Activated naive CD4-positive, alpha-beta T cell treated with anti-CD3 and anti-CD28 coated beads, Interleukin-2, amount 10 ng/mL, durations not matched to agents 7 days and 5 days (primary cell): ENCODE measurements at regions not wholly inside any gene's neighbourhood (a gene's known extent, or its start where the extent isn't known, plus 50 kb on each side); places are given as distances from the start of the nearest gene placed in this dataset.

Experiments used
- CTCF ChIA-PET: fragments of 350-600 bp; sonication (Branson Sonifier 250); formaldehyde crosslinking; loops from one replicate; lab custom pipeline; 2021; ENCODE audit warnings: antibody characterized with exemption; lab: Charles Lee
- DNase-seq: peaks from one replicate; pipeline ENCODE4 v3.0.0-alpha.2; 2020
- H3K27ac Mint-ChIP-seq: one replicate; pipeline ENCODE4 v1.8.0; 2021; ENCODE audit warnings: mild to moderate bottlenecking, moderate library complexity, mixed read lengths
- H3K27me3 Mint-ChIP-seq: one replicate; pipeline ENCODE4 v1.8.0; 2021; ENCODE audit warnings: mild to moderate bottlenecking, mixed read lengths
- H3K36me3 Mint-ChIP-seq: one replicate; pipeline ENCODE4 v1.8.0; 2021; ENCODE audit warnings: mixed read lengths
- H3K4me1 Mint-ChIP-seq: one replicate; pipeline ENCODE4 v1.8.0; 2021; ENCODE audit warnings: mixed read lengths
- H3K4me3 Mint-ChIP-seq: one replicate; pipeline ENCODE4 v1.8.0; 2021; ENCODE audit warnings: mild to moderate bottlenecking, moderate library complexity, mixed read lengths
- H3K9me3 Mint-ChIP-seq: one replicate; pipeline ENCODE4 v1.8.0; 2021; ENCODE audit warnings: mixed read lengths

DNA sequence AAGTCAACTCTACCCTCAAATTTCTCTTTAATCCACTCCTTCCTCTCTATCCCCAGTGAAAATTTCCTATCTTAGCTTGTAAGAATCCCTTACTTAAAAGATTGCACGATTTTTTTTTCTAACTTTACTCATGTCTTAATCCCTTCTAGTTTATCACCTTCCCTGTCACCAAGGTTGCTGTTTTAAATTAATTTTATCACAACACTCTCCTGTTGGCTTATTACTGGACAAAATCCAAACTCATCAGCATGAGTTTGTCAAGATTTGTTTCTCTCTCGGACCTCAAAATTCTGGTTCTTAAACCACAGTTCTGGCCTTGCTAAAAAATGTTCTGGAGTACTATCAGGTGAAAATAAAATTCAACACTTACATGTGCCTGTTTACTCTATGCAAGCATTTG is 959.1 kb upstream of the SLC10A2 start:
- H3K4me1 Mint-ChIP-seq, result no peaks in the 10 kb centered on the region
- no peak overlapping the region for H3K27ac Mint-ChIP-seq
- CTCF ChIA-PET, result no interaction called here
- no peak overlapping the region for H3K4me3 Mint-ChIP-seq
- DNase-seq, result no peak
- no peaks in the 10 kb centered on the region for H3K9me3 Mint-ChIP-seq
- H3K27me3 Mint-ChIP-seq, result no peaks in the 10 kb centered on the region
- H3K36me3 Mint-ChIP-seq, result no peaks in the 10 kb centered on the region

GRCh38 chr13:104024416-104025170 is 958.4 kb upstream of the SLC10A2 start:
- no peaks in the 10 kb centered on the region for H3K4me1 Mint-ChIP-seq
- no peaks in the 10 kb centered on the region for H3K36me3 Mint-ChIP-seq
- H3K27me3 Mint-ChIP-seq, result no peaks in the 10 kb centered on the region
- no peak overlapping the region for H3K27ac Mint-ChIP-seq
- no peaks in the 10 kb centered on the region for H3K9me3 Mint-ChIP-seq
- CTCF ChIA-PET, result no interaction called here
- DNase-seq, result no peak
- no peak overlapping the region for H3K4me3 Mint-ChIP-seq

- CTCF ChIA-PET, result no interaction called here
- no peaks in the 10 kb centered on the region for H3K27me3 Mint-ChIP-seq
- no peak for DNase-seq
- peaks cover 3% of the 10 kb centered on the region for H3K9me3 Mint-ChIP-seq
- no peak overlapping the region for H3K27ac Mint-ChIP-seq
- no peaks in the 10 kb centered on the region for H3K36me3 Mint-ChIP-seq
- H3K4me3 Mint-ChIP-seq, result no peak overlapping the region
- no peaks in the 10 kb centered on the region for H3K4me1 Mint-ChIP-seq
These were observed 955.7 kb upstream of the SLC10A2 start for GRCh38 chr13:104021806-104022397.

DNA sequence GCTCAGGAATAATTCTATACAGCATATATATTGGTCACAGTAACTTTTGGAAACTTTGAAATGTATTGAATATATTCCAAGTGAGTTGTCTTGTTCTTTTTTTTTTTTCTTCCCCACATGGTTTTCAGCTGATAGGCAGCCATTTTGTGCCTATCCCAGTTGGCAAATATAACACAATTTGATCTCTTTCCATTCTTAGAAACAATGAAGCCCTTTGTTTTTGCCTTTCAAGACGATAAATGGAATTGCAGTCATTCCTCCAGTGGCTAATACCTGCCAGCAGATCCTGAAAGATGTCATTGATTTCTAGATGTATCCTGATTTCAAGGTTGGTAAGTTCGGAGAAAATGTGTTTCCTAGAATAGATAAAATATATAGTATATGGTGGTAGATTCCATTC is 951.1 kb upstream of the SLC10A2 start:
- CTCF ChIA-PET, result no interaction called here
- no peaks in the 10 kb centered on the region for H3K27me3 Mint-ChIP-seq
- peaks cover 5% of the 10 kb centered on the region for H3K9me3 Mint-ChIP-seq
- DNase-seq, result no peak
- no peaks in the 10 kb centered on the region for H3K36me3 Mint-ChIP-seq
- H3K4me3 Mint-ChIP-seq, result no peak overlapping the region
- H3K4me1 Mint-ChIP-seq, result no peaks in the 10 kb centered on the region
- H3K27ac Mint-ChIP-seq, result no peak overlapping the region

- Mint-ChIP-seq H3K27me3 (no peaks in the 10 kb centered on the region), H3K36me3 (no peaks in the 10 kb centered on the region), H3K4me1 (no peaks in the 10 kb centered on the region), H3K9me3 (peaks cover 7% of the 10 kb centered on the region), H3K4me3 (no peak overlapping the region), H3K27ac (no peak overlapping the region)
- DNase-seq, result no peak
- CTCF ChIA-PET, result no interaction called here
These were observed 949.6 kb upstream of the SLC10A2 start for GRCh38 chr13:104015646-104016396.

DNA sequence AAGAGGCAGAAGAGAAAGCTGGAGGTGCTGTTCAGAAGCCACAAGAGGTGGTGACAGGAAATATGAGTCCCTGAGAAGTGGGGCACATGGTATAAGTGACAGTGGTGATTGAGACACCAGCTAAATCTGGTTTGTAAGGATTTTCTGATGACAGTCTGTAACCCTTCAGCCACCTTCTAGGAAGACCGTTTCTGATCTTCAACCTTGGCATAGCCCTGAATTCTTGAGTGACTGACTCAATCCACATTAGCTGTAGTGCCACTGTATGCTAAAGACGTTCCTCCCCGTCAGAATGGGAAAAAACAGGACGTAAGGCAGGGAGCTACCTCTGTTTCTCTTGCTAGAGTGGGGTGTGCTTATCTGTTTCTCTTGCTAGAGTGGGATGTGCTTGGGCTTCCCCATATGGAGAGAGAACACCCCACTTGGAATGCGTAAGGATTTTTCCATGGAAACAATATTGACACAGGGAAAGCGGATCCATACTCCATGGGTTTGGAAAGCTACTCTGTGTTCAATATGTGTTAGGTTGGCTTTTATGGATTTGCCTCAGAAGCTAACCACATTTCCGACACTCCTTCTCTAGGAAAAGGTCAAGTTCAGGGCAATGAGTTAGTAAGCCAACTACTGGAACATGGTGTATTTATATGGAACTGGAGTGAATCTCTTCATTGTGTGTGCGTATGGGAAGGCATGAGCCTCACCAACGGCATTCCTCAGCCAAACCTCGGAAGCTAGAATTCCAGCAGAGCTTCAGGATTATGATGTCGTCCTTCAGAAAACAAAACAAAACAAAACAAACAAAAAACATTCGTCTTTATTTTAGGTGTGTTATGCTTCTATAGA is 948.8 kb upstream of the SLC10A2 start:
- H3K36me3 Mint-ChIP-seq, result no peaks in the 10 kb centered on the region
- no peak overlapping the region for H3K4me3 Mint-ChIP-seq
- H3K27me3 Mint-ChIP-seq, result no peaks in the 10 kb centered on the region
- no peaks in the 10 kb centered on the region for H3K4me1 Mint-ChIP-seq
- peaks cover 7% of the 10 kb centered on the region for H3K9me3 Mint-ChIP-seq
- no peak overlapping the region for H3K27ac Mint-ChIP-seq
- no peak for DNase-seq
- CTCF ChIA-PET, result interaction anchor here (0.8 kb wide), 1 partner anchor 1222 kb away, joined by 3 read pairs; no protein-coding TSS in a partner anchor

GRCh38 chr13:104011505-104012241 is 945.5 kb upstream of the SLC10A2 start:
- Mint-ChIP-seq H3K9me3 (peaks cover 5% of the 10 kb centered on the region), H3K4me3 (no peak overlapping the region), H3K27ac (no peak overlapping the region), H3K36me3 (no peaks in the 10 kb centered on the region), H3K27me3 (no peaks in the 10 kb centered on the region), H3K4me1 (no peaks in the 10 kb centered on the region)
- CTCF ChIA-PET, result no interaction called here
- no peak for DNase-seq

GRCh38 chr13:104008541-104009435 is 942.6 kb upstream of the SLC10A2 start:
- no peak for DNase-seq
- no peaks in the 10 kb centered on the region for H3K4me1 Mint-ChIP-seq
- H3K27ac Mint-ChIP-seq, result no peak overlapping the region
- CTCF ChIA-PET, result no interaction called here
- H3K36me3 Mint-ChIP-seq, result no peaks in the 10 kb centered on the region
- no peaks in the 10 kb centered on the region for H3K27me3 Mint-ChIP-seq
- no peak overlapping the region for H3K4me3 Mint-ChIP-seq
- H3K9me3 Mint-ChIP-seq, result peaks cover 3% of the 10 kb centered on the region

DNA sequence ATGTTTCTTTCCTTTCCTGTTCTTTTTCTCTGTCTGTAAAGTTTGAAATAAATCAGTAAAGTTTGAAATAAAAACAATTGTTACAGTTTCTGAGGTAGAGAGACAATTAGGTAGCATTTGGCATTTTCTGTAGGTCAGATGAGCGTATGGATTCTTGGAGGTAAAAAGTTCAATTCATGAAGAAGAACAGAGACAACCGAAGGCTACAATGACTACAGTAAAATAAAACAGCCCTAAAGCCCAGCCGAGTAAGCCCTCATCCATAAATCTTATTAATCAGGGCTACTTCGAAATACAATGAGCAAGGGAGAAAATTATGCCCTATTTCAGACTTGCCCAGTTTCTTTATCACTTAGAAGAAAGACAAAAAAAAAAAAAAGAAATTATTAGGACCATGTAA is 941.9 kb upstream of the SLC10A2 start:
- no peak for DNase-seq
- Mint-ChIP-seq H3K4me1 (no peaks in the 10 kb centered on the region), H3K27me3 (no peaks in the 10 kb centered on the region), H3K9me3 (peaks cover 3% of the 10 kb centered on the region), H3K36me3 (no peaks in the 10 kb centered on the region), H3K27ac (no peak overlapping the region), H3K4me3 (no peak overlapping the region)
- CTCF ChIA-PET, result no interaction called here

- Mint-ChIP-seq H3K4me1 (no peaks in the 10 kb centered on the region), H3K27me3 (no peaks in the 10 kb centered on the region), H3K27ac (no peak overlapping the region), H3K36me3 (no peaks in the 10 kb centered on the region), H3K9me3 (peaks cover under 1% of the 10 kb centered on the region), H3K4me3 (no peak overlapping the region)
- no peak for DNase-seq
- CTCF ChIA-PET, result no interaction called here
These were observed 940.4 kb upstream of the SLC10A2 start for GRCh38 chr13:104006625-104007075.

- Mint-ChIP-seq H3K27me3 (no peaks in the 10 kb centered on the region), H3K9me3 (no peaks in the 10 kb centered on the region), H3K4me3 (no peak overlapping the region), H3K4me1 (no peaks in the 10 kb centered on the region), H3K36me3 (no peaks in the 10 kb centered on the region), H3K27ac (no peak overlapping the region)
- no peak for DNase-seq
- CTCF ChIA-PET, result no interaction called here
These were observed 938.4 kb upstream of the SLC10A2 start for GRCh38 chr13:104004572-104004971.

DNA sequence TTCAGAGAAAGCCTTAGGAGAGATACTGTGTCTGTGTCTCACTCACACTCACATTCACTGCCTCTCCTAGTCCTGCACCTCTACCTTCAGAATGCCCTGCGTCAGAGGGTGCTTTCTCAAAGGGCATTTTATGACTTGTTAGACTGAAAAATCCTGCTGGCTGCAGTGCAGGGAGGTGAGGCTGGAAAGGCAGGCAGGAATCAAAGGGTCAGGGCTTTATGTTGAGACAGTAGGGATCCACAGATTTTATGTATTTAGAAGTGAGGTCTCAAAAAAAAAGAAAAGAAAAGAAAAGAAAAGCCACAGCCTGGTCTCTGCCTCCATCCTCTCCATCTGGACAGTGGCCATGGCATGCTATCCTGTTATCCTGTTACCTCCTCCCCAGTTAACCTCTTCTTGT is 936.0 kb upstream of the SLC10A2 start:
- H3K4me3 Mint-ChIP-seq, result no peak overlapping the region
- H3K9me3 Mint-ChIP-seq, result no peaks in the 10 kb centered on the region
- H3K27ac Mint-ChIP-seq, result no peak overlapping the region
- H3K36me3 Mint-ChIP-seq, result no peaks in the 10 kb centered on the region
- CTCF ChIA-PET, result no interaction called here
- no peak for DNase-seq
- H3K27me3 Mint-ChIP-seq, result no peaks in the 10 kb centered on the region
- H3K4me1 Mint-ChIP-seq, result no peaks in the 10 kb centered on the region

- H3K9me3 Mint-ChIP-seq, result no peaks in the 10 kb centered on the region
- CTCF ChIA-PET, result interaction anchor here (1.0 kb wide), 1 partner anchor 9 kb away, joined by 4 read pairs; no protein-coding TSS in a partner anchor
These were observed 935.5 kb upstream of the SLC10A2 start for GRCh38 chr13:104001766-104002165.

More at GRCh38 chr13:104001766-104002165, 935.5 kb upstream of the SLC10A2 start:
- Mint-ChIP-seq H3K27ac (no peak overlapping the region), H3K27me3 (no peaks in the 10 kb centered on the region), H3K36me3 (no peaks in the 10 kb centered on the region), H3K4me1 (no peaks in the 10 kb centered on the region), H3K4me3 (no peak overlapping the region)
- DNase-seq, result no peak
